SK-N-MC (cell line): ENCODE measurements at regions not wholly inside any gene's neighbourhood (a gene's known extent, or its start where the extent isn't known, plus 50 kb on each side); places are given as distances from the start of the nearest gene placed in this dataset.
"Not testable (repeated sequence)": the region's sequence is repeated elsewhere in the genome, so short reads cannot be mapped to it uniquely, and the experiment has no call there.

Experiments used
- DNase-seq: peaks from one replicate; pipeline ENCODE4 v3.0.0-alpha.2; 2011; ENCODE audit warnings: low read depth, low spot score
- H3K27ac ChIP-seq: fragments of 200-600 bp; sonication (generic); 2 replicates; pipeline ENCODE4 v1.5.1; 2016; ENCODE audit warnings: mixed run types
- H3K36me3 ChIP-seq: fragments of 200-600 bp; sonication (generic); 2 replicates; pipeline ENCODE4 v1.6.1; 2017; ENCODE audit warnings: antibody characterized with exemption, low read length, mixed read lengths; ENCODE audit not compliant: insufficient read depth
- H3K4me3 ChIP-seq: fragments of 200-600 bp; sonication (generic); 2 replicates; pipeline ENCODE4 v1.5.1; 2016
- H3K9ac ChIP-seq: fragments of 200-600 bp; sonication (generic); 2 replicates; pipeline ENCODE4 v1.8.0; 2017; ENCODE audit warnings: mixed run types, mixed read lengths; ENCODE audit not compliant: insufficient read length
- H3K9me3 ChIP-seq: fragments of 200-600 bp; sonication (generic); 2 replicates; pipeline ENCODE4 v1.6.1; 2017; ENCODE audit warnings: low read depth, mild to moderate bottlenecking, antibody characterized with exemption, low read length, moderate library complexity, mixed read lengths
- EZH2 ChIP-seq: fragments of 200-600 bp; sonication (generic); IDR thresholded peaks from one replicate; pipeline ENCODE4 v1.6.1; 2017; ENCODE audit warnings: antibody characterized with exemption
- FOXP2 ChIP-seq: optimal IDR thresholded peaks from 2 replicates; pipeline ENCODE3; 2011; ENCODE audit warnings: mild to moderate bottlenecking, moderate library complexity; ENCODE audit not compliant: insufficient read depth; ENCODE audit errors: extremely low read length, control extremely low read depth
- POLR2AphosphoS5 ChIP-seq: IDR thresholded peaks from 2 replicates; pipeline ENCODE4 v1.6.1; 2012; ENCODE audit warnings: mild to moderate bottlenecking, low read depth, low read length, borderline replicate concordance

- H3K9me3 ChIP-seq, result no peaks in the 10 kb centered on the region
- no peak overlapping the region for H3K27ac ChIP-seq
- no peak overlapping the region for H3K9ac ChIP-seq
- H3K36me3 ChIP-seq, result no peaks in the 10 kb centered on the region
- no peak overlapping the region for H3K4me3 ChIP-seq
- DNase-seq, result no peak
- TF ChIP-seq FOXP2 (no peak), EZH2 (no peak), POLR2AphosphoS5 (no peak)
Observed at GRCh38 chr1:147076442-147076841, 95.8 kb downstream of the PRKAB2 start.

DNA sequence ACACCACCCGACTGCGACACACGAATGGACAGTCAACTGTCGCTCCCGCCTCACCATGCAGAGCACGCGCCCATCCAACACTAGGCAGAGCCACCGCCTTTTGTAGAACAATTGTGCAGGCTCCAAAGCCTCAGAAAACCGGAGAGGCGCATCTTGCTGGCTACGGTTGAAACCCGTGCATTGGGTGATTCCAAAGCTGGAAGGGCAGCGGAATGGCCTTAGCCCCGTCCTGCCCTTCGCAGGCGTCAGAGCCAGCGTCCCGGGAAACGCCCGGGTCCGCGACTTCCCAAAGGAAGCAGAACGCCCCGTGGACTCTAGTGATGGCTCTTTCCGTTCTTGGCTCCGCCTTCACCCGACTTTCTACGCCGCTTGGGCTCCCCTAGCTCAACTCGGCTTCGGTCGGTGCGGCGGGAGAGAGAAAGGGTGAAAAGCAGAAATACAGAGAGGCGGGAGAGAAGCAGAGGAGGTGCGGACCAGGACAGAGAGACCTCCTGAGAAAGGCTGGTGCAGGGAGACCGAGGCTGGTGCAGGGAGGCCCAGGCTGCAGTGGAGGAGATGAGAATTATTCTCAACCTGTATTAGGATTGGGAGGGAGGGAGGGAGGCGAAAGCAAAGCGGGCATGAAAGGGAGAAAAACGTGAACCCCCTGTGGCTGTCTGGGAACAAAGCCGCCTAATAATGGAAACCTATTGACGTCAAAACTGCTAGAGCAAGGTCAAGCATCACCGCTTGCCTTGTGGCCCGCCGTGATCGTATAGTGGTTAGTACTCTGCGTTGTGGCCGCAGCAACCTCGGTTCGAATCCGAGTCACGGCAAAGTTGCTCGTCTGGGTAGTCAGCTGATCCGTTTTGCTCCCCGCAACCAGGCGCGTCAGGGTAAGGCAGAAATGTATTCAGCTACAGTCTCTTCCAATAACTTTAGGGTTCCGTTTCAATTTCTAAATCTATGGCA lies 99.5 kb downstream of the PRKAB2 start:
- no peak overlapping the region for H3K4me3 ChIP-seq
- DNase-seq, result no peak

DNA sequence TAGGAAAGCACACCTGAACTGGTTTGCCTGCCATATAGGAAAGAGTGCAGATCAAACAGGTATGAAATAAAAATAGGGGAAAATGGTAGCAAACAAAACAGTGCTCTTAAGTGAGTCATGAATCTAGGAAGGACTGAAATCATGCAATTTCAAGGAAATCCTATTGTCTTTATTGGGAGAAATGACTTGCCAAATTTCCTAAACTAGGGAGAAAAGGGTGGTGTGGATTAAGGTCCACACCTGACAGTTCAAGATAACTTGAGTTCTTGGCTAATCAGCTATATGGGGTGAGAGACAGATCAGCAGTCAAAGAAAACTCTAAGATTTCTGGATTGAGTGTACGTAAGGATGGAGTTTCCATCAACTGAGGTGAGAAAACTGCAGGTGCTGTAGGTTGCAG lies 101.1 kb downstream of the PRKAB2 start:
- H3K27ac ChIP-seq, result no peak overlapping the region
- TF ChIP-seq FOXP2 (no peak), POLR2AphosphoS5 (no peak), EZH2 (no peak)
- no peak overlapping the region for H3K9ac ChIP-seq
- H3K36me3 ChIP-seq, result no peaks in the 10 kb centered on the region
- DNase-seq, result no peak
- H3K9me3 ChIP-seq, result no peaks in the 10 kb centered on the region
- H3K4me3 ChIP-seq, result no peak overlapping the region

More for the DNA sequence above, 99.5 kb downstream of the PRKAB2 start:
- no peak for TF ChIP-seq EZH2
- no peak for TF ChIP-seq FOXP2
- TF ChIP-seq POLR2AphosphoS5, result no peak
- no peak overlapping the region for H3K9ac ChIP-seq
- no peaks in the 10 kb centered on the region for H3K36me3 ChIP-seq
- H3K9me3 ChIP-seq, result no peaks in the 10 kb centered on the region
- H3K27ac ChIP-seq, result no peak overlapping the region

- Histone ChIP-seq H3K36me3 (no peaks in the 10 kb centered on the region), H3K9ac (no peak overlapping the region), H3K9me3 (no peaks in the 10 kb centered on the region), H3K4me3 (no peak overlapping the region), H3K27ac (no peak overlapping the region)
- TF ChIP-seq FOXP2 (no peak), POLR2AphosphoS5 (no peak), EZH2 (no peak)
- DNase-seq, result no peak
Observed at GRCh38 chr1:147062956-147063355, 109.3 kb downstream of the PRKAB2 start.

GRCh38 chr1:147061880-147062279 lies 110.4 kb downstream of the PRKAB2 start:
- H3K4me3 ChIP-seq, H3K27ac ChIP-seq, H3K36me3 ChIP-seq, H3K9me3 ChIP-seq, DNase-seq, H3K9ac ChIP-seq: not testable (repeated sequence)

GRCh38 chr1:147053269-147053668 lies 115.1 kb downstream of the NBPF12 start:
- Histone ChIP-seq H3K9me3 (no peaks in the 10 kb centered on the region), H3K4me3 (no peak overlapping the region), H3K27ac (no peak overlapping the region), H3K9ac (no peak overlapping the region), H3K36me3 (no peaks in the 10 kb centered on the region)
- DNase-seq, result no peak
- TF ChIP-seq FOXP2, result no peak
- TF ChIP-seq EZH2, result no peak
- TF ChIP-seq POLR2AphosphoS5, result no peak

GRCh38 chr1:147052677-147053076 lies 114.6 kb downstream of the NBPF12 start:
- no peak for DNase-seq
- H3K4me3 ChIP-seq, result no peak overlapping the region
- no peak overlapping the region for H3K9ac ChIP-seq
- H3K9me3 ChIP-seq, result no peaks in the 10 kb centered on the region
- TF ChIP-seq EZH2 (no peak), FOXP2 (no peak), POLR2AphosphoS5 (no peak)
- H3K36me3 ChIP-seq, result no peaks in the 10 kb centered on the region
- no peak overlapping the region for H3K27ac ChIP-seq

DNA sequence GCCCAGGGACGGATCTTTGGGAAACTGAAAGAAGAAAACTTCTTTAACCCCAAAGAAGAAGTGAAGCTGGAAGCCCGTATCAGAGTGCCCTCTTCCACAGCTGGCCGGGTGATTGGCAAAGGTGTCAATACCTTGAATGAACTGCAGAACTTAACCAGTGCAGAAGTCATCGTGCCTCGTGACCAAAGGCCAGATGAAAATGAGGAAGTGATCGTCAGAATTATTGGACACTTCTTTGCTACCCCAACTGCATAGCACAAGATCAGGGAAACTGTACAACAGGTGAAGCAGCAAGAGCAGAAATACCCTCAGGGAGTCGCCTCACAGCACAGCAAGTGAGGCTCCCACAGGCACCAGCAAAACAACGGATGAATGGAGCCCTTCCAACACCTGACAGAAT lies 114.0 kb downstream of the NBPF12 start:
- Histone ChIP-seq H3K36me3 (no peaks in the 10 kb centered on the region), H3K9ac (no peak overlapping the region), H3K9me3 (no peaks in the 10 kb centered on the region), H3K27ac (no peak overlapping the region), H3K4me3 (no peak overlapping the region)
- TF ChIP-seq EZH2 (no peak), POLR2AphosphoS5 (no peak)
- DNase-seq, result no peak

- Histone ChIP-seq H3K9me3 (no peaks in the 10 kb centered on the region), H3K27ac (no peak overlapping the region), H3K4me3 (no peak overlapping the region), H3K36me3 (no peaks in the 10 kb centered on the region), H3K9ac (no peak overlapping the region)
- TF ChIP-seq EZH2 (no peak), POLR2AphosphoS5 (no peak), FOXP2 (no peak)
- no peak for DNase-seq
Observed at GRCh38 chr1:147051136-147051535, 113.0 kb downstream of the NBPF12 start.
